GM10266 (cell line): ENCODE measurements at regions not wholly inside any gene's neighbourhood (a gene's known extent, or its start where the extent isn't known, plus 50 kb on each side); places are given as distances from the start of the nearest gene placed in this dataset.

Source experiments
- DNase-seq: peaks from one replicate; pipeline ENCODE4 v3.0.0; 2012; ENCODE audit errors: extremely low spot score
- CTCF ChIP-seq: IDR thresholded peaks from 2 replicates; pipeline ENCODE4 v1.5.1; 2012; ENCODE audit warnings: mild to moderate bottlenecking, low read depth; ENCODE audit not compliant: control insufficient read depth, insufficient read depth; ENCODE audit errors: missing control alignments

GRCh38 chrX:10047133-10047532, 80.0 kb downstream of the CLDN34 start:
- DNase-seq: no peak
- TF ChIP-seq CTCF: no peak

GRCh38 chrX:10047631-10048030, 80.5 kb downstream of the CLDN34 start:
- TF ChIP-seq CTCF: no peak
- no peak for DNase-seq

GRCh38 chrX:10048076-10048475, 80.9 kb downstream of the CLDN34 start:
- DNase-seq: no peak
- no peak for TF ChIP-seq CTCF

GRCh38 chrX:10048707-10049106, 81.5 kb downstream of the CLDN34 start:
- no peak for TF ChIP-seq CTCF
- DNase-seq: no peak

- no peak for TF ChIP-seq CTCF
- no peak for DNase-seq
Observed at GRCh38 chrX:10049236-10049635, 82.1 kb downstream of the CLDN34 start.

GRCh38 chrX:10050481-10050880, 83.3 kb downstream of the CLDN34 start:
- no peak for TF ChIP-seq CTCF
- no peak for DNase-seq

GRCh38 chrX:10051866-10052480, 84.8 kb downstream of the CLDN34 start:
- DNase-seq: no peak
- no peak for TF ChIP-seq CTCF
